Neural cell (in vitro differentiated cells): ENCODE measurements at regions not wholly inside any gene's neighbourhood (a gene's known extent, or its start where the extent isn't known, plus 50 kb on each side); places are given as distances from the start of the nearest gene placed in this dataset.

ENCODE experiments used
- CTCF ChIP-seq: fragments of 450-650 bp; IDR thresholded peaks from 2 replicates; pipeline ENCODE4 v1.5.1; 2014; ENCODE audit warnings: antibody characterized with exemption, mild to moderate bottlenecking, moderate library complexity; ENCODE audit not compliant: poor library complexity, severe bottlenecking
- EZH2 ChIP-seq: fragments of 200-600, 300-800 bp; shearing (Covaris generic), sonication (generic); IDR thresholded peaks from 2 replicates; pipeline ENCODE4 v1.6.1; 2014; ENCODE audit warnings: antibody characterized with exemption, low read length, borderline replicate concordance, mild to moderate bottlenecking; ENCODE audit not compliant: insufficient read depth, poor library complexity, severe bottlenecking
- POLR2AphosphoS5 ChIP-seq: IDR thresholded peaks from 2 replicates; pipeline ENCODE4 v1.6.1; 2012
- SMC3 ChIP-seq: fragments of 450-650 bp; conservative IDR thresholded peaks from 2 replicates; pipeline ENCODE4 v1.6.1; 2014; ENCODE audit warnings: antibody characterized with exemption, mild to moderate bottlenecking, moderate library complexity; ENCODE audit not compliant: poor library complexity

- TF ChIP-seq CTCF (no peak), EZH2 (no peak), POLR2AphosphoS5 (no peak), SMC3 (no peak)
Measured at GRCh38 chr3:18670759-18671158, 245.6 kb upstream of the SATB1 start.
